HepG2 (cell line): ENCODE measurements at regions not wholly inside any gene's neighbourhood (a gene's known extent, or its start where the extent isn't known, plus 50 kb on each side); places are given as distances from the start of the nearest gene placed in this dataset. TPM values are rescaled to one million over a fixed set of nuclear protein-coding genes. Genes with fewer than 3 reads are reported as not detected.

Source experiments
- ATAC-seq: fragments of 200-7000 bp; cut with Tn5 transposase; 3 replicates; pipeline ENCODE4 v1.9.1; 2020; ENCODE audit warnings: mild to moderate bottlenecking, moderate library complexity
- BruUV-seq: library from RNA; stranded (reverse); fragments of 400-500 nt; replicated peaks from 2 replicates; lab custom pipeline; 2021; lab: Mats Ljungman, UMichigan
- CTCF ChIA-PET: fragments of 300-600 bp; formaldehyde crosslinking; extraction: SDS; loops from one replicate; lab custom pipeline; 2021; ENCODE audit warnings: low total read pairs, inconsistent platforms, low intra/inter-chr PET ratio; lab: Yijun Ruan, JAX
- POLR2A ChIA-PET: fragments of 350-600 bp; sonication (Branson Sonifier 250); formaldehyde crosslinking; loops from one replicate; lab custom pipeline; 2020; ENCODE audit warnings: antibody characterized with exemption, inconsistent platforms; lab: Yijun Ruan, JAX
- DNase-seq: peaks from one replicate; pipeline ENCODE4 v3.0.0-alpha.2; 2015; ENCODE audit warnings: low spot score
- FAIRE-seq: peaks from 3 replicates; lab custom pipeline; 2011; peaks lifted over from hg19 to GRCh38; lab: Jason Lieb, UNC
- H2AFZ ChIP-seq: one replicate; pipeline ENCODE4 v1.6.1; 2011; ENCODE audit warnings: low read length, inconsistent platforms
- H3K27ac ChIP-seq: fragments of 300-600 bp; 3 replicates; pipeline ENCODE4 v1.8.0; 2011; ENCODE audit warnings: mixed run types, mild to moderate bottlenecking, mixed read lengths, low read length, inconsistent platforms; ENCODE audit not compliant: insufficient read depth; ENCODE audit errors: extremely low read length
- H3K27me3 ChIP-seq, 2 experiments: fragments of 200-600 bp in 1 of 2; 2 replicates in 1 of 2; 3 replicates in 1 of 2; pipeline versions ENCODE4 v1.6.0 to v1.8.0; 2011; ENCODE audit warnings: low read length in 2 of 2, mild to moderate bottlenecking in 2 of 2, moderate library complexity in 2 of 2, inconsistent platforms in 1 of 2; ENCODE audit not compliant: insufficient read depth in 2 of 2, control insufficient read depth in 1 of 2
- H3K36me3 ChIP-seq, 2 experiments: fragments of 200-600 bp in 1 of 2; replicated peaks in 1 of 2; 2 replicates in 1 of 2; 3 replicates in 1 of 2; pipeline versions ENCODE4 v1.5.1 to v1.8.0; 2011; ENCODE audit warnings: low read length in 2 of 2, inconsistent platforms in 1 of 2; ENCODE audit not compliant: insufficient read depth in 2 of 2, control insufficient read depth in 1 of 2
- H3K4me1 ChIP-seq: 2 replicates; pipeline ENCODE4 v1.5.1; 2012; ENCODE audit warnings: low read length, inconsistent platforms; ENCODE audit not compliant: insufficient read depth
- H3K4me2 ChIP-seq: 2 replicates; pipeline ENCODE4 v1.6.0; 2011; ENCODE audit warnings: low read depth, low read length, inconsistent platforms
- H3K4me3 ChIP-seq, 3 experiments: fragments of 200-600 bp in 1 of 3; sonication (generic), shearing (Covaris generic) in 1 of 3; replicated peaks in 1 of 3; 2 replicates each; pipeline ENCODE4 v1.5.1; 2011 to 2016; ENCODE audit warnings: low read length in 3 of 3, inconsistent platforms in 2 of 3, low read depth in 2 of 3, mild to moderate bottlenecking in 2 of 3, control low read depth in 1 of 3, mixed read lengths in 1 of 3; ENCODE audit not compliant: insufficient read depth in 1 of 3
- H3K79me2 ChIP-seq: one replicate; pipeline ENCODE4 v1.6.1; 2011; ENCODE audit warnings: low read length, inconsistent platforms; ENCODE audit not compliant: insufficient read depth
- H3K9ac ChIP-seq: 2 replicates; pipeline ENCODE4 v1.6.0; 2011; ENCODE audit warnings: mild to moderate bottlenecking, low read depth, low read length, inconsistent platforms; ENCODE audit not compliant: insufficient read depth
- H3K9me3 ChIP-seq: 2 replicates; pipeline ENCODE4 v1.5.1; 2012; ENCODE audit warnings: mild to moderate bottlenecking, low read length
- H4K20me1 ChIP-seq: 2 replicates; pipeline ENCODE4 v1.6.0; 2011; ENCODE audit warnings: inconsistent platforms, mild to moderate bottlenecking, low read length, moderate library complexity; ENCODE audit not compliant: insufficient read depth
- AGO1 ChIP-seq: fragments of 200-400 bp; formaldehyde crosslinking; IDR thresholded peaks from 2 replicates; pipeline ENCODE4 v1.6.1; 2017; ENCODE audit warnings: mild to moderate bottlenecking, low read depth, low read length, moderate library complexity; ENCODE audit not compliant: poor library complexity, severe bottlenecking
- ARID3A ChIP-seq: IDR thresholded peaks from 2 replicates; pipeline ENCODE4 v1.6.1; 2012; ENCODE audit warnings: low read depth, low read length, improper control_type of control experiment
- CCAR2 ChIP-seq: fragments of 200-400 bp; formaldehyde crosslinking; optimal IDR thresholded peaks from 2 replicates; pipeline ENCODE3; 2018; ENCODE audit warnings: low read depth, mild to moderate bottlenecking, low read length, moderate library complexity
- HOXA5 ChIP-seq: sonication (generic); formaldehyde crosslinking; IDR thresholded peaks from 2 replicates; pipeline ENCODE4 v1.4.0; 2020; ENCODE audit warnings: missing genetic modification reagents
- MBD4 ChIP-seq: IDR thresholded peaks from 2 replicates; pipeline ENCODE4 v1.6.1; 2012; ENCODE audit warnings: low read length, inconsistent platforms, borderline replicate concordance
- ONECUT2 ChIP-seq: sonication (generic); formaldehyde crosslinking; IDR thresholded peaks from 2 replicates; pipeline ENCODE4 v1.4.0; 2020; ENCODE audit warnings: missing genetic modification reagents
- ZNF33B ChIP-seq: sonication (generic); formaldehyde crosslinking; IDR thresholded peaks from 2 replicates; pipeline ENCODE4 v1.5.1; 2020; ENCODE audit warnings: mild to moderate bottlenecking, missing genetic modification reagents
- ZNF382 ChIP-seq: sonication (generic); formaldehyde crosslinking; IDR thresholded peaks from 2 replicates; pipeline ENCODE4 v1.5.0; 2020; ENCODE audit warnings: missing genetic modification reagents, mild to moderate bottlenecking, borderline replicate concordance
- WGBS: methylation state at CpG from one replicate; pipeline ENCODE4 v1.1.6; 2017; ENCODE audit warnings: low lambda C conversion rate; 5-methylcytosine and 5-hydroxymethylcytosine counted together
- in situ Hi-C: cut with HindIII; loops from 2 replicates; pipeline ENCODE4 v1.10.0; 2017; ENCODE audit warnings: low pct_unique_long_range_greater_than_20kb; ENCODE audit not compliant: extremely low pct_ligation_motif_present
- intact Hi-C: fragments of 100-400 bp; cut with micrococcal nuclease; formaldehyde crosslinking; loops from one replicate; pipeline ENCODE4 v1.10.0; 2022; ENCODE audit not compliant: unreplicated experiment
- microRNA-seq: library from miRNA; unstranded; fragments of <30 nt; microRNA quantifications from one replicate; pipeline ENCODE4, GENCODE V29; 2020
- small RNA-seq, 3 experiments: library from RNA; depleted of rRNA; stranded (forward); fragments of <200 nt; gene quantifications; one replicate each; pipeline ENCODE3, GENCODE V24; 2012; ENCODE audit warnings: low read depth in 2 of 3, low replicate concordance in 1 of 3; ENCODE audit not compliant: insufficient read length in 3 of 3, insufficient read depth in 2 of 3
- TF ChIP-seq, protein P1 (sequence below), 2 experiments: sonication (generic) in 1 of 2; formaldehyde crosslinking in 1 of 2; IDR thresholded peaks; 2 replicates each; pipeline versions ENCODE4 v1.4.0 to v1.6.1; 2018 to 2020; ENCODE audit warnings: missing genetic modification reagents in 2 of 2, borderline replicate concordance in 1 of 2, low read depth in 1 of 2, mild to moderate bottlenecking in 1 of 2, missing biosample characterization in 1 of 2

DNA sequence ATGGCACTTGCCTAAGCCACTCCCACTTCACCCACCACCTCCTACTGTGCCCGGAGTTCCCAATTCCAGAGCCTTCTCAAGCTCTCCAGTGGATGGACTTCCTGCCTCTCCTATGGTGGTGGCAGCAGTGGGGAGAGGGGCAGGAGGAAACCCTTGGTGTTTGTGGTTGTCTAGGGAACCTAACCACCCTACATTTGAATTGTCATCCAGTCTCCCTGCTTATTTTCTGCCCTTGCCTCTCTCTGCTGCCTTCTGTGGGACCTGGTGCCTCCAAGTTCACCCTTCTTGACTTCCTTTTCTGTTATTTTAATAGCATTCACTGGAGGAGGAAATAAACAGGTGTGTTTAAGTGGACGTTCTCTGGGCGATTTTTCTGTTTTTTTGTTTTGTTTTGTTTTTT, 50.0 kb upstream of the HPCAL1 start:
- 33% methylated on average over 3 of the region's 3 CpGs for WGBS
- no peak for TF ChIP-seq CCAR2
- no peak for TF ChIP-seq AGO1
- TF ChIP-seq HOXA5 (CRISPR knock-in tag) = no peak
- TF ChIP-seq ARID3A = no peak
- no peak for TF ChIP-seq MBD4
- no peak for TF ChIP-seq ZNF382 (CRISPR knock-in tag)
- TF ChIP-seq ZNF33B (CRISPR knock-in tag) = no peak
- TF ChIP-seq ONECUT2 (CRISPR knock-in tag) = no peak
- TF ChIP-seq, protein P1, sequence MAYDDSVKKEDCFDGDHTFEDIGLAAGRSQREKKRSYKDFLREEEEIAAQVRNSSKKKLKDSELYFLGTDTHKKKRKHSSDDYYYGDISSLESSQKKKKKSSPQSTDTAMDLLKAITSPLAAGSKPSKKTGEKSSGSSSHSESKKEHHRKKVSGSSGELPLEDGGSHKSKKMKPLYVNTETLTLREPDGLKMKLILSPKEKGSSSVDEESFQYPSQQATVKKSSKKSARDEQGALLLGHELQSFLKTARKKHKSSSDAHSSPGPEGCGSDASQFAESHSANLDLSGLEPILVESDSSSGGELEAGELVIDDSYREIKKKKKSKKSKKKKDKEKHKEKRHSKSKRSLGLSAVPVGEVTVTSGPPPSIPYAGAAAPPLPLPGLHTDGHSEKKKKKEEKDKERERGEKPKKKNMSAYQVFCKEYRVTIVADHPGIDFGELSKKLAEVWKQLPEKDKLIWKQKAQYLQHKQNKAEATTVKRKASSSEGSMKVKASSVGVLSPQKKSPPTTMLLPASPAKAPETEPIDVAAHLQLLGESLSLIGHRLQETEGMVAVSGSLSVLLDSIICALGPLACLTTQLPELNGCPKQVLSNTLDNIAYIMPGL (CRISPR knock-in tag; IDR thresholded peaks at IDR 0.05; ENCODE audit: borderline replicate concordance in 1 of 2, low read depth in 1 of 2) = no peak

More for the DNA sequence above, 50.0 kb upstream of the HPCAL1 start:
- FAIRE-seq (no peak), DNase-seq (no peak), ATAC-seq (no peak)
- no peak overlapping the region for H3K9ac ChIP-seq
- no peak overlapping the region for H3K4me3 ChIP-seq
- no peaks in the 10 kb centered on the region for H3K36me3 ChIP-seq
- no peaks in the 10 kb centered on the region for H3K79me2 ChIP-seq
- peaks cover 18% of the 10 kb centered on the region for H3K4me1 ChIP-seq
- intact Hi-C loops (no loop called here), in situ Hi-C loops (no loop called here)
- ChIA-PET POLR2A (no interaction called here), CTCF (no interaction called here)
- peaks cover 12% of the 10 kb centered on the region for H3K9me3 ChIP-seq
- H3K27ac ChIP-seq = no peak overlapping the region
- no peak overlapping the region for H3K4me2 ChIP-seq
- H2AFZ ChIP-seq = no peak overlapping the region
- H4K20me1 ChIP-seq = no peaks in the 10 kb centered on the region
- no TSS peak for BruUV-seq
- peaks cover 26 to 45% of the 10 kb centered on the region in 2 experiments for H3K27me3 ChIP-seq

Small RNAs in the stretch of these regions (microRNA-seq; reads per million reads assigned to microRNA genes)
- not detected for gene MIR4261

Small RNAs in the stretch of these regions (small RNA-seq; reads per million reads assigned to genes)
- gene MIR4261 = 0 reads per million in 3 experiments
